ENCODE measurements at regions not wholly inside any gene's neighbourhood (a gene's known extent, or its start where the extent isn't known, plus 50 kb on each side); places are given as distances from the start of the nearest gene placed in this dataset.

- Mint-ChIP-seq H3K9me3 (peaks cover 4% of the 10 kb centered on the region), H3K27me3 (ENCODE audit: low read depth) (no peaks in the 10 kb centered on the region), H3K4me1 (no peaks in the 10 kb centered on the region), H3K4me3 (no peak overlapping the region), H3K36me3 (no peaks in the 10 kb centered on the region), H3K27ac (no peak overlapping the region)
- ChIA-PET CTCF (no interaction called here), POLR2A (no interaction called here)
- DNase-seq (ENCODE audit: low spot score) (no peak), ATAC-seq (no peak)
- no peak for TF ChIP-seq CDX4 (CRISPR knock-in tag; IDR thresholded peaks at IDR 0.05; ENCODE audit: borderline replicate concordance)
- no peak for TF ChIP-seq KAT7 (CRISPR knock-in tag; IDR thresholded peaks at IDR 0.05; ENCODE audit: borderline replicate concordance)
- no peak for TF ChIP-seq PRDM15 (CRISPR knock-in tag; IDR thresholded peaks at IDR 0.05)
- no peak for TF ChIP-seq TEAD1 (CRISPR knock-in tag; IDR thresholded peaks at IDR 0.05)
- TF ChIP-seq STAT6 (CRISPR knock-in tag; conservative IDR thresholded peaks at IDR 0.05; ENCODE audit: low read depth), result no peak
- TF ChIP-seq CTCF (IDR thresholded peaks at IDR 0.05), result no peak
- TF ChIP-seq ATF6 (CRISPR knock-in tag; IDR thresholded peaks at IDR 0.05), result no peak
Observed at GRCh38 chrX:97828471-97828870, 944.8 kb downstream of the RPA4 start.

GRCh38 chrX:97835969-97836368 is 952.3 kb downstream of the RPA4 start:
- peaks cover 40% of the 10 kb centered on the region for H3K4me1 Mint-ChIP-seq
- peak overlapping the region; percentile 81 for H3K27ac Mint-ChIP-seq
- ATAC-seq, result peak; percentile 78
- peak overlapping the region; percentile 33; the same call in 1 of the 2 replicates for H3K4me3 Mint-ChIP-seq
- peaks cover 4% of the 10 kb centered on the region for H3K9me3 Mint-ChIP-seq
- TF ChIP-seq FOXP4 (CRISPR knock-in tag; IDR thresholded peaks at IDR 0.05) (peak; percentile 28; the same call in 1 of the 2 replicates), PREB (CRISPR knock-in tag; IDR thresholded peaks at IDR 0.05; ENCODE audit: borderline replicate concordance) (no peak), NFYB (CRISPR knock-in tag; conservative IDR thresholded peaks at IDR 0.05; ENCODE audit: low read depth) (no peak)
- ChIA-PET POLR2A (no interaction called here), CTCF (no interaction called here)
- H3K36me3 Mint-ChIP-seq, result no peaks in the 10 kb centered on the region
- H3K27me3 Mint-ChIP-seq (ENCODE audit: low read depth), result no peaks in the 10 kb centered on the region; the same call in 1 of the 2 replicates
- DNase-seq (ENCODE audit: low spot score), result no peak
